SK-N-SH (cell line): ENCODE measurements at regions not wholly inside any gene's neighbourhood (a gene's known extent, or its start where the extent isn't known, plus 50 kb on each side); places are given as distances from the start of the nearest gene placed in this dataset.

Experiments
- CTCF ChIA-PET: fragments of 300-600, 350-600 bp; formaldehyde crosslinking; extraction: SDS; loops from one replicate; lab custom pipeline; 2021; lab: Yijun Ruan, JAX
- POLR2A ChIA-PET: fragments of 350-600 bp; sonication (Branson Sonifier 250); formaldehyde crosslinking; extraction: SDS; loops from one replicate; lab custom pipeline; 2020; ENCODE audit warnings: antibody characterized with exemption, inconsistent platforms; lab: Yijun Ruan, JAX
- DNase-seq: peaks from one replicate; pipeline ENCODE4 v3.0.0; 2012
- H2AFZ ChIP-seq: fragments of 200-600 bp; sonication (generic); 2 replicates; pipeline ENCODE4 v1.8.1; 2016; ENCODE audit warnings: antibody characterized with exemption, mild to moderate bottlenecking, low read depth
- H3F3A ChIP-seq: fragments of 200-600 bp; sonication (generic); replicated peaks from 2 replicates; pipeline ENCODE3; 2016; ENCODE audit warnings: antibody characterized with exemption, mild to moderate bottlenecking; ENCODE audit not compliant: insufficient read depth
- H3K27ac ChIP-seq, 2 experiments: fragments of 200-500 bp in 1 of 2; fragments of 200-600 bp in 1 of 2; sonication (Bioruptor generic) in 1 of 2; sonication (generic), shearing (Covaris generic) in 1 of 2; 2 replicates each; pipeline versions ENCODE4 v1.5.1 to v1.6.1; 2014 to 2016; ENCODE audit warnings: low read depth in 2 of 2, inconsistent platforms in 1 of 2, low read length in 1 of 2, mild to moderate bottlenecking in 1 of 2, mixed read lengths in 1 of 2
- H3K27me3 ChIP-seq: fragments of 200-600 bp; sonication (generic), shearing (Covaris generic); 2 replicates; pipeline ENCODE4 v1.6.1; 2016; ENCODE audit warnings: mixed run types; ENCODE audit not compliant: insufficient read depth
- H3K36me3 ChIP-seq, 2 experiments: fragments of 200-500 bp in 1 of 2; fragments of 200-600 bp in 1 of 2; sonication (Bioruptor generic) in 1 of 2; sonication (generic) in 1 of 2; replicated peaks in 1 of 2; 2 replicates each; pipeline versions ENCODE3 to v1.5.1; 2014 to 2016; ENCODE audit warnings: low read length in 1 of 2, mild to moderate bottlenecking in 1 of 2; ENCODE audit not compliant: insufficient read depth in 2 of 2, control insufficient read depth in 1 of 2
- H3K4me1 ChIP-seq, 2 experiments: fragments of 200-500 bp in 1 of 2; fragments of 200-600 bp in 1 of 2; sonication (Bioruptor generic) in 1 of 2; sonication (generic), shearing (Covaris generic) in 1 of 2; 2 replicates each; pipeline versions ENCODE4 v1.5.1 to v1.6.1; 2014 to 2016; ENCODE audit warnings: low read depth in 1 of 2, low read length in 1 of 2, mixed run types in 1 of 2; ENCODE audit not compliant: insufficient read depth in 2 of 2, control insufficient read depth in 1 of 2
- H3K4me2 ChIP-seq: fragments of 200-600 bp; sonication (generic), shearing (Covaris generic); 2 replicates; pipeline ENCODE4 v1.6.1; 2017; ENCODE audit warnings: mixed run types
- H3K4me3 ChIP-seq, 2 experiments: fragments of 200-500 bp in 1 of 2; fragments of 200-600 bp in 1 of 2; sonication (Bioruptor generic) in 1 of 2; sonication (generic), shearing (Covaris generic) in 1 of 2; 2 replicates each; pipeline versions ENCODE4 v1.5.1 to v1.8.1; 2014 to 2016; ENCODE audit warnings: low read depth in 2 of 2, inconsistent platforms in 1 of 2, low read length in 1 of 2, mild to moderate bottlenecking in 1 of 2, mixed read lengths in 1 of 2, moderate library complexity in 1 of 2
- H3K79me2 ChIP-seq: fragments of 200-600 bp; sonication (generic); 2 replicates; pipeline ENCODE4 v1.8.1; 2017; ENCODE audit warnings: mild to moderate bottlenecking; ENCODE audit not compliant: insufficient read depth
- H3K9ac ChIP-seq: fragments of 200-600 bp; sonication (generic); 2 replicates; pipeline ENCODE4 v1.6.1; 2017; ENCODE audit warnings: mixed run types
- H3K9me2 ChIP-seq: fragments of 200-600 bp; sonication (generic); 2 replicates; pipeline ENCODE4 v1.6.1; 2017; ENCODE audit warnings: mixed run types
- H3K9me3 ChIP-seq: fragments of 200-600 bp; sonication (generic); 2 replicates; pipeline ENCODE4 v1.6.1; 2017; ENCODE audit warnings: mixed run types, mild to moderate bottlenecking, moderate library complexity
- H4K20me1 ChIP-seq: fragments of 200-600 bp; sonication (generic); 2 replicates; pipeline ENCODE4 v1.6.1; 2017; ENCODE audit warnings: mild to moderate bottlenecking, mixed run types; ENCODE audit not compliant: insufficient read depth
- CHD2 ChIP-seq: fragments of 150-350 bp; IDR thresholded peaks from 2 replicates; pipeline ENCODE4 v1.6.1; 2018; ENCODE audit warnings: low read length; ENCODE audit not compliant: partially characterized antibody
- EP300 ChIP-seq, 2 experiments: IDR thresholded peaks; 2 replicates each; pipeline versions ENCODE4 v1.4.0 to v1.6.1; 2012; ENCODE audit warnings: borderline replicate concordance in 1 of 2, low read depth in 1 of 2, low read length in 1 of 2
- EZH2phosphoT487 ChIP-seq: fragments of 200-600 bp; sonication (generic); IDR thresholded peaks from 2 replicates; pipeline ENCODE4 v1.6.1; 2017; ENCODE audit warnings: low read depth, mixed run types, mild to moderate bottlenecking, antibody characterized with exemption, moderate library complexity, borderline replicate concordance
- FOSL2 ChIP-seq: IDR thresholded peaks from 2 replicates; pipeline ENCODE4 v1.4.0; 2012; ENCODE audit warnings: low read depth, mild to moderate bottlenecking, moderate library complexity, borderline replicate concordance
- FOXM1 ChIP-seq: IDR thresholded peaks from 2 replicates; pipeline ENCODE4 v1.4.0; 2012; ENCODE audit warnings: low read depth, mild to moderate bottlenecking
- GABPA ChIP-seq: IDR thresholded peaks from 2 replicates; pipeline ENCODE4 v1.4.0; 2012; ENCODE audit warnings: low read depth, mild to moderate bottlenecking
- IRF3 ChIP-seq: fragments of 150-350 bp; IDR thresholded peaks from 2 replicates; pipeline ENCODE4 v1.6.1; 2016; ENCODE audit warnings: mild to moderate bottlenecking, low read depth, low read length
- JUND ChIP-seq: IDR thresholded peaks from 2 replicates; pipeline ENCODE4 v1.4.0; 2012
- MAX ChIP-seq: IDR thresholded peaks from 2 replicates; pipeline ENCODE4 v1.4.0; 2012; ENCODE audit warnings: low read depth
- MXI1 ChIP-seq: IDR thresholded peaks from 2 replicates; pipeline ENCODE4 v1.6.1; 2012; ENCODE audit warnings: mild to moderate bottlenecking, low read depth, low read length, improper control_type of control experiment
- NFIC ChIP-seq: IDR thresholded peaks from 2 replicates; pipeline ENCODE4 v1.4.0; 2012; ENCODE audit warnings: borderline replicate concordance
- NRF1 ChIP-seq: IDR thresholded peaks from 2 replicates; pipeline ENCODE4 v1.6.1; 2012; ENCODE audit warnings: low read depth, mild to moderate bottlenecking, low read length
- RFX5 ChIP-seq: IDR thresholded peaks from 2 replicates; pipeline ENCODE4 v1.6.1; 2012; ENCODE audit warnings: mild to moderate bottlenecking, improper control_type of control experiment, low read length
- RXRA ChIP-seq: IDR thresholded peaks from 2 replicates; pipeline ENCODE4 v1.4.0; 2012; ENCODE audit warnings: low read depth, mild to moderate bottlenecking, borderline replicate concordance
- SMC3 ChIP-seq: IDR thresholded peaks from 2 replicates; pipeline ENCODE4 v1.6.1; 2012; ENCODE audit warnings: low read depth, low read length, improper control_type of control experiment
- TAF1 ChIP-seq: IDR thresholded peaks from 2 replicates; pipeline ENCODE4 v1.6.1; 2012; ENCODE audit warnings: low read depth, mild to moderate bottlenecking, low read length, moderate library complexity, borderline replicate concordance
- TCF12 ChIP-seq: IDR thresholded peaks from 2 replicates; pipeline ENCODE4 v1.4.0; 2012
- YY1 ChIP-seq: IDR thresholded peaks from 2 replicates; pipeline ENCODE4 v1.4.0; 2012; ENCODE audit warnings: low read depth, mild to moderate bottlenecking
- WGBS: methylation state at CpG from one replicate; pipeline ENCODE4 v1.1.6; 2017; ENCODE audit warnings: low lambda C conversion rate; 5-methylcytosine and 5-hydroxymethylcytosine counted together
- TF ChIP-seq, protein P1 (sequence below): IDR thresholded peaks from 2 replicates; pipeline ENCODE4 v1.4.0; 2012; ENCODE audit warnings: low read depth, borderline replicate concordance
- TF ChIP-seq, protein P2 (sequence below): fragments of 150-350 bp; IDR thresholded peaks from 2 replicates; pipeline ENCODE4 v1.6.1; 2017; ENCODE audit warnings: antibody characterized with exemption, low read length, low read depth, borderline replicate concordance
- TF ChIP-seq, protein P3 (sequence below): IDR thresholded peaks from 2 replicates; pipeline ENCODE4 v1.4.0; 2012; ENCODE audit warnings: low read depth, borderline replicate concordance
- TF ChIP-seq, protein P4 (sequence below): fragments of 200-600 bp; sonication (generic); IDR thresholded peaks from 2 replicates; pipeline ENCODE4 v1.6.1; 2017; ENCODE audit warnings: antibody characterized with exemption, mild to moderate bottlenecking, moderate library complexity

GRCh38 chr1:86226204-86226603, 69.6 kb upstream of the COL24A1 start:
- no peak overlapping the region for H3K27ac ChIP-seq
- no peaks in the 10 kb centered on the region for H3K9me3 ChIP-seq
- H3K27me3 ChIP-seq, result peaks cover 11% of the 10 kb centered on the region
- no peak overlapping the region for H3K4me3 ChIP-seq
- H3K9ac ChIP-seq, result no peak overlapping the region
- H3K4me1 ChIP-seq, result no peaks in the 10 kb centered on the region
- no peaks in the 10 kb centered on the region for H3K9me2 ChIP-seq
- 0% methylated on average over 1 of the region's 1 CpG for WGBS
- no peaks in the 10 kb centered on the region for H3F3A ChIP-seq
- DNase-seq, result no peak
- POLR2A ChIA-PET, result no interaction called here
- no peak for TF ChIP-seq MXI1
- TF ChIP-seq JUND, result no peak
- TF ChIP-seq, protein P1, sequence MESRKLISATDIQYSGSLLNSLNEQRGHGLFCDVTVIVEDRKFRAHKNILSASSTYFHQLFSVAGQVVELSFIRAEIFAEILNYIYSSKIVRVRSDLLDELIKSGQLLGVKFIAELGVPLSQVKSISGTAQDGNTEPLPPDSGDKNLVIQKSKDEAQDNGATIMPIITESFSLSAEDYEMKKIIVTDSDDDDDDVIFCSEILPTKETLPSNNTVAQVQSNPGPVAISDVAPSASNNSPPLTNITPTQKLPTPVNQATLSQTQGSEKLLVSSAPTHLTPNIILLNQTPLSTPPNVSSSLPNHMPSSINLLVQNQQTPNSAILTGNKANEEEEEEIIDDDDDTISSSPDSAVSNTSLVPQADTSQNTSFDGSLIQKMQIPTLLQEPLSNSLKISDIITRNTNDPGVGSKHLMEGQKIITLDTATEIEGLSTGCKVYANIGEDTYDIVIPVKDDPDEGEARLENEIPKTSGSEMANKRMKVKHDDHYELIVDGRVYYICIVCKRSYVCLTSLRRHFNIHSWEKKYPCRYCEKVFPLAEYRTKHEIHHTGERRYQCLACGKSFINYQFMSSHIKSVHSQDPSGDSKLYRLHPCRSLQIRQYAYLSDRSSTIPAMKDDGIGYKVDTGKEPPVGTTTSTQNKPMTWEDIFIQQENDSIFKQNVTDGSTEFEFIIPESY, result no peak
- no peak for TF ChIP-seq RXRA
- TF ChIP-seq MAX, result no peak
- TF ChIP-seq EZH2phosphoT487, result no peak
- TF ChIP-seq IRF3, result no peak
- TF ChIP-seq, protein P2, sequence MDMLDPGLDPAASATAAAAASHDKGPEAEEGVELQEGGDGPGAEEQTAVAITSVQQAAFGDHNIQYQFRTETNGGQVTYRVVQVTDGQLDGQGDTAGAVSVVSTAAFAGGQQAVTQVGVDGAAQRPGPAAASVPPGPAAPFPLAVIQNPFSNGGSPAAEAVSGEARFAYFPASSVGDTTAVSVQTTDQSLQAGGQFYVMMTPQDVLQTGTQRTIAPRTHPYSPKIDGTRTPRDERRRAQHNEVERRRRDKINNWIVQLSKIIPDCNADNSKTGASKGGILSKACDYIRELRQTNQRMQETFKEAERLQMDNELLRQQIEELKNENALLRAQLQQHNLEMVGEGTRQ, result no peak
- no peak for TF ChIP-seq FOXM1
- no peak for TF ChIP-seq SMC3
- no peak for TF ChIP-seq FOSL2
- no peaks in the 10 kb centered on the region for H3K79me2 ChIP-seq
- no peaks in the 10 kb centered on the region for H3K36me3 ChIP-seq
- CTCF ChIA-PET, result no interaction called here
- H3K4me2 ChIP-seq, result no peak overlapping the region
- H4K20me1 ChIP-seq, result no peaks in the 10 kb centered on the region
- H2AFZ ChIP-seq, result no peak overlapping the region

DNA sequence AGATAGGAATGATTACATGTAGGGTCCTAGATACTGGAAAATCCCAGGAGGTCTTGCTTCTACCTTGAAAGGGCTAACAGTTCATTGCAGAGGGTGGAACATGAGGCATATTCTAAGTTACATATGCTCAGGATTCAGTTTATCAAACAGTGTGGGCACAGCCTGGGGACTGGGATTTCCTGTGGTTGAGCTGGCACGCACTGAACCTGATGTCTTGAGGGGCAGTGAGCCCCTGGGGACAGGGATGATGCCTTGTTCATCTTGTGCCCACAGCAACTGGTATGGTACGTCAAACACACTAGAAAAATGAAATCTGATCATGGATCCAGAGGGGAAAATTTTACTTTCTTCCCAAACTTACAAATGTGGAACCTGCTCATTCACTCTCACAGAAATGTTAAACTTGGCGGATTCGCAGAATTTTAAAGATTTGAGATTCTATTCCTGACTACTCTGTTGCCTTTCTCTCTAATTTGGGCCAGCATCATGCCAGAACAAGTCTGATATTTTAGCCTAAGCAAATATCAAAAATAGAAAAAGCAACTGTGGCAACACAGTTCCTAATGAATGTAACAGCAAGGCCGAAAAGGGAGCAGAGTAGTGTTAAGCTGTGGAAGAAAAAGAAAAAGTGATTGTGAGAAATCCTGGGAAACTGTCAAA, 68.2 kb upstream of the COL24A1 start:
- no peaks in the 10 kb centered on the region for H4K20me1 ChIP-seq
- H3K9ac ChIP-seq, result no peak overlapping the region
- DNase-seq, result no peak
- no peak overlapping the region for H3K4me2 ChIP-seq
- H3K4me3 ChIP-seq, result no peak overlapping the region
- H2AFZ ChIP-seq, result no peak overlapping the region
- no peaks in the 10 kb centered on the region for H3K36me3 ChIP-seq
- no peak overlapping the region for H3K27ac ChIP-seq
- H3K4me1 ChIP-seq, result no peaks in the 10 kb centered on the region
- peaks cover 8% of the 10 kb centered on the region; the same call in 1 of the 2 replicates for H3K27me3 ChIP-seq
- POLR2A ChIA-PET, result no interaction called here
- no peaks in the 10 kb centered on the region for H3K79me2 ChIP-seq
- H3F3A ChIP-seq, result no peaks in the 10 kb centered on the region
- no peaks in the 10 kb centered on the region for H3K9me3 ChIP-seq
- H3K9me2 ChIP-seq, result no peaks in the 10 kb centered on the region
- 23% methylated on average over 5 of the region's 5 CpGs for WGBS
- CTCF ChIA-PET, result no interaction called here
- TF ChIP-seq NRF1 (no peak), YY1 (no peak), EP300 (IDR thresholded peaks at IDR 0.05; ENCODE audit: borderline replicate concordance in 1 of 2, low read depth in 1 of 2, low read length in 1 of 2) (no peak), NFIC (no peak), RFX5 (no peak), TAF1 (no peak), TCF12 (no peak), CHD2 (no peak), SMC3 (no peak), FOXM1 (no peak), GABPA (no peak), EZH2phosphoT487 (no peak)
- TF ChIP-seq, protein P3, sequence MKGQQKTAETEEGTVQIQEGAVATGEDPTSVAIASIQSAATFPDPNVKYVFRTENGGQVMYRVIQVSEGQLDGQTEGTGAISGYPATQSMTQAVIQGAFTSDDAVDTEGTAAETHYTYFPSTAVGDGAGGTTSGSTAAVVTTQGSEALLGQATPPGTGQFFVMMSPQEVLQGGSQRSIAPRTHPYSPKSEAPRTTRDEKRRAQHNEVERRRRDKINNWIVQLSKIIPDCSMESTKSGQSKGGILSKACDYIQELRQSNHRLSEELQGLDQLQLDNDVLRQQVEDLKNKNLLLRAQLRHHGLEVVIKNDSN, result no peak
- TF ChIP-seq, protein P4, sequence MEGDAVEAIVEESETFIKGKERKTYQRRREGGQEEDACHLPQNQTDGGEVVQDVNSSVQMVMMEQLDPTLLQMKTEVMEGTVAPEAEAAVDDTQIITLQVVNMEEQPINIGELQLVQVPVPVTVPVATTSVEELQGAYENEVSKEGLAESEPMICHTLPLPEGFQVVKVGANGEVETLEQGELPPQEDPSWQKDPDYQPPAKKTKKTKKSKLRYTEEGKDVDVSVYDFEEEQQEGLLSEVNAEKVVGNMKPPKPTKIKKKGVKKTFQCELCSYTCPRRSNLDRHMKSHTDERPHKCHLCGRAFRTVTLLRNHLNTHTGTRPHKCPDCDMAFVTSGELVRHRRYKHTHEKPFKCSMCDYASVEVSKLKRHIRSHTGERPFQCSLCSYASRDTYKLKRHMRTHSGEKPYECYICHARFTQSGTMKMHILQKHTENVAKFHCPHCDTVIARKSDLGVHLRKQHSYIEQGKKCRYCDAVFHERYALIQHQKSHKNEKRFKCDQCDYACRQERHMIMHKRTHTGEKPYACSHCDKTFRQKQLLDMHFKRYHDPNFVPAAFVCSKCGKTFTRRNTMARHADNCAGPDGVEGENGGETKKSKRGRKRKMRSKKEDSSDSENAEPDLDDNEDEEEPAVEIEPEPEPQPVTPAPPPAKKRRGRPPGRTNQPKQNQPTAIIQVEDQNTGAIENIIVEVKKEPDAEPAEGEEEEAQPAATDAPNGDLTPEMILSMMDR, result no peak
